Vagina (tissue), 2 donors: ENCODE measurements at regions not wholly inside any gene's neighbourhood (a gene's known extent, or its start where the extent isn't known, plus 50 kb on each side); places are given as distances from the start of the nearest gene placed in this dataset.

Experiments used
- DNase-seq, 2 donors: peaks; one replicate each; pipeline ENCODE4 v3.0.0-alpha.2; 2017; ENCODE audit errors: extremely low spot score in 2 of 2
- H3K27ac ChIP-seq: fragments of 200-600 bp; sonication (generic); one replicate; pipeline ENCODE4 v1.5.1; 2019
- H3K27me3 ChIP-seq: fragments of 200-600 bp; sonication (generic); one replicate; pipeline ENCODE4 v1.5.1; 2019
- H3K36me3 ChIP-seq, 2 donors: fragments of 200-600 bp; sonication (generic); one replicate each; pipeline ENCODE4 v1.5.1; 2017 to 2019
- H3K4me1 ChIP-seq: fragments of 200-600 bp; sonication (generic); one replicate; pipeline ENCODE4 v1.5.1; 2019
- H3K4me3 ChIP-seq, 2 donors: fragments of 200-600 bp; sonication (generic); 1 replicate in 1 of 2; 2 replicates in 1 of 2; pipeline ENCODE4 v1.5.1; 2016 to 2019
- H3K9me3 ChIP-seq: fragments of 200-600 bp; sonication (generic); one replicate; pipeline ENCODE4 v1.5.1; 2019
- POLR2A ChIP-seq, 2 donors: fragments of 450-650 bp; IDR thresholded peaks; one replicate each; pipeline ENCODE4 v1.6.1; 2017; ENCODE audit warnings: antibody characterized with exemption in 2 of 2, mild to moderate bottlenecking in 2 of 2, moderate library complexity in 2 of 2
- POLR2AphosphoS5 ChIP-seq, 2 donors: sonication (generic); formaldehyde crosslinking; IDR thresholded peaks; one replicate each; pipeline ENCODE4 v1.9.0; 2017; ENCODE audit warnings: antibody characterized with exemption in 2 of 2, mild to moderate bottlenecking in 2 of 2, low read depth in 1 of 2; ENCODE audit not compliant: insufficient read depth in 1 of 2
- intact Hi-C: fragments of 100-400 bp; cut with DNase I; formaldehyde crosslinking; loops from one replicate; pipeline ENCODE4 v1.15.1; 2023
- TF ChIP-seq, protein P1 (sequence below), 3 experiments: fragments of 450-650 bp in 2 of 3; fragments of 200-600 bp in 1 of 3; sonication (generic) in 1 of 3; IDR thresholded peaks; one replicate each; pipeline ENCODE4 v1.5.1; 2017 to 2019; ENCODE audit warnings: antibody characterized with exemption in 3 of 3, mild to moderate bottlenecking in 2 of 3, moderate library complexity in 2 of 3

DNA sequence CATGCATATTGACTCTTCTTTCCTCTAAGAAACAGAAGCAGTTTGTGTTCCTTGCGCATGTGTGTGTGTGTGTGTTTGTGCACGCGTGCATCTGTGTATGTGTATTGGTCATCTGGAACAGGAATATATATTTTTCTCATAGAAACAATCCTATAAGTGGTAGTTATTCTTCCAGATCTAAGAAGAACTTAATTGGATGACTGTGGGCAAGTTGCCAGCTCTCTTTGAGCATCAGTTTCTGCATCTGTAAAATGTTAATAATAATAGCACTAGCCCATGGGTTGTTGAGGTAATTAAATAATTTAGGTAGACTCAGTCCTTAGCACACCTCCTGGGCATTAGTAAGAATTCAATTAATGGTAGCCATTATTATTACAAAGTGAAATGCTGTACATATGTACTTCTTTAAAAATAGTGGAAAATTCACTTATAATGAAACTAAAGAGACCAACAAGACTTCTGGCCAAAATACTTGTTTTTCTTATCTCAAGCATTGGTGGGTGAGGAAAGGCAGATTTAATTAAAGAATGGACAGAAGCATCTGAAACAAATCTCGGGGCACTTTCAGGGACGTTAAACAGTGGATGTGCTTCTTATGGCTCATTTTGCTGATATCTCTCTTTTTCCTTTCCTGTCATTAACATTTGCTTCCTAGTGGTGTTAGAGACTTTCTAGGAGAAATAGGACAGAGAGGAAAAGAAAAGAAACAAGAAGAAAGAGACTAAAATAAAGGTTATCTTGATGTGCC is 124.9 kb upstream of the HABP2 start:
- TF ChIP-seq POLR2A (IDR thresholded peaks at IDR 0.05): no peak
- TF ChIP-seq, protein P1, sequence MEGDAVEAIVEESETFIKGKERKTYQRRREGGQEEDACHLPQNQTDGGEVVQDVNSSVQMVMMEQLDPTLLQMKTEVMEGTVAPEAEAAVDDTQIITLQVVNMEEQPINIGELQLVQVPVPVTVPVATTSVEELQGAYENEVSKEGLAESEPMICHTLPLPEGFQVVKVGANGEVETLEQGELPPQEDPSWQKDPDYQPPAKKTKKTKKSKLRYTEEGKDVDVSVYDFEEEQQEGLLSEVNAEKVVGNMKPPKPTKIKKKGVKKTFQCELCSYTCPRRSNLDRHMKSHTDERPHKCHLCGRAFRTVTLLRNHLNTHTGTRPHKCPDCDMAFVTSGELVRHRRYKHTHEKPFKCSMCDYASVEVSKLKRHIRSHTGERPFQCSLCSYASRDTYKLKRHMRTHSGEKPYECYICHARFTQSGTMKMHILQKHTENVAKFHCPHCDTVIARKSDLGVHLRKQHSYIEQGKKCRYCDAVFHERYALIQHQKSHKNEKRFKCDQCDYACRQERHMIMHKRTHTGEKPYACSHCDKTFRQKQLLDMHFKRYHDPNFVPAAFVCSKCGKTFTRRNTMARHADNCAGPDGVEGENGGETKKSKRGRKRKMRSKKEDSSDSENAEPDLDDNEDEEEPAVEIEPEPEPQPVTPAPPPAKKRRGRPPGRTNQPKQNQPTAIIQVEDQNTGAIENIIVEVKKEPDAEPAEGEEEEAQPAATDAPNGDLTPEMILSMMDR (IDR thresholded peaks at IDR 0.05): no peak
- Histone ChIP-seq H3K4me1 (peaks cover 5% of the 10 kb centered on the region), H3K27me3 (no peaks in the 10 kb centered on the region), H3K27ac (no peak overlapping the region), H3K4me3 (no peak overlapping the region), H3K36me3 (no peaks in the 10 kb centered on the region), H3K9me3 (no peaks in the 10 kb centered on the region)
- intact Hi-C loops: no loop called here
- DNase-seq: no peak

- no peak for DNase-seq
- no peaks in the 10 kb centered on the region for H3K9me3 ChIP-seq
- intact Hi-C loops: no loop called here
Observed at GRCh38 chr10:113430634-113431397, 122.0 kb upstream of the HABP2 start.

DNA sequence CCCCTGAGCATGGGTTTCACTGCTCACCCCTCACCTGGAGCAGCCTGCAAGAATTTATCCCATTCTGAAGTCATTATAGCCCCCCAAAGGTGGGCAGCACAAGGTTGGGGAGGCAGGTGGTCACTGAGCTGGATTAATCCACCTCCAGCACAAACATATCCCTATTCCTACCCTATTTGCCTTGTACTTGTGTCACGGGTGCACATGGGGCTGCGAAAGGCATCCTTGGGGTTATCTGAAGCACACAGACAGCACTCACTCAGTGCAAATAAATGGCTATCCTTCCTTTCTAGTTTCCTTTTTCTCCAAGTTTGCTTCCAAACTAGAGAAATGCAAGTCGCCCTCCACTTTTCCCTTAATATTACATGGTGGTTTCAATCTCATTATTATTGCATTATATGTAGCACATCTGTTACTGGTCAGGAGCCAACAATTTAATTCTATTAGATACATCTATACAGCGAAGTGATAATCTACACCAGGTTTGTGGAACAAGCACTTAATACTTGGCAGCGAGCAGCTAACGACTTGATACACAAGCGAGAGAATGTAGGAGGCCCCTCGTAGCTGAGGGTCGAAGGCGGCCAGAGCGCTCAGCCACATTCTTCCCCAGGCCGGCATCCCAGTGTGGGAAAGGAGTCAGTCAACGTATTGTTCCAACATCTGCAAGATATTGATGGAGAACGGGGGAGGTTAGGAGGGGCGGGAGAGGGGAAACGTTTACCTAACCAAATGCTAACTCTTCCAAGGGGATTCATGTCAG is 121.3 kb upstream of the HABP2 start:
- Histone ChIP-seq H3K27ac (no peak overlapping the region), H3K4me3 (no peak overlapping the region), H3K36me3 (no peaks in the 10 kb centered on the region), H3K4me1 (no peaks in the 10 kb centered on the region), H3K27me3 (no peaks in the 10 kb centered on the region), H3K9me3 (no peaks in the 10 kb centered on the region)
- TF ChIP-seq, protein P1 (IDR thresholded peaks at IDR 0.05): no peak
- TF ChIP-seq POLR2A (IDR thresholded peaks at IDR 0.05): no peak
- intact Hi-C loops: no loop called here
- no peak for DNase-seq

More at GRCh38 chr10:113430634-113431397, 122.0 kb upstream of the HABP2 start:
- H3K27ac ChIP-seq: no peak overlapping the region
- no peaks in the 10 kb centered on the region for H3K4me1 ChIP-seq
- H3K36me3 ChIP-seq: no peaks in the 10 kb centered on the region
- no peaks in the 10 kb centered on the region for H3K27me3 ChIP-seq
- H3K4me3 ChIP-seq: no peak overlapping the region
- TF ChIP-seq, protein P1 (IDR thresholded peaks at IDR 0.05): no peak

- DNase-seq: no peak
- no peaks in the 10 kb centered on the region for H3K9me3 ChIP-seq
Observed at GRCh38 chr10:113433711-113434110, 119.1 kb upstream of the HABP2 start.

More at GRCh38 chr10:113433711-113434110, 119.1 kb upstream of the HABP2 start:
- H3K27ac ChIP-seq: no peak overlapping the region
- no peaks in the 10 kb centered on the region for H3K27me3 ChIP-seq
- H3K36me3 ChIP-seq: no peaks in the 10 kb centered on the region
- intact Hi-C loops: no loop called here
- TF ChIP-seq, protein P1 (IDR thresholded peaks at IDR 0.05): no peak
- TF ChIP-seq POLR2A (IDR thresholded peaks at IDR 0.05): no peak
- no peak for TF ChIP-seq POLR2AphosphoS5 (IDR thresholded peaks at IDR 0.05; ENCODE audit: insufficient read depth in 1 of 2, low read depth in 1 of 2)
- no peaks in the 10 kb centered on the region for H3K4me1 ChIP-seq
- H3K4me3 ChIP-seq: no peak overlapping the region
